HepG2 (cell line): ENCODE measurements at regions not wholly inside any gene's neighbourhood (a gene's known extent, or its start where the extent isn't known, plus 50 kb on each side); places are given as distances from the start of the nearest gene placed in this dataset.

Experiments
- ATAC-seq: fragments of 200-7000 bp; cut with Tn5 transposase; 3 replicates; pipeline ENCODE4 v1.9.1; 2020; ENCODE audit warnings: mild to moderate bottlenecking, moderate library complexity
- BruUV-seq: library from RNA; stranded (reverse); fragments of 400-500 nt; replicated peaks from 2 replicates; lab custom pipeline; 2021; lab: Mats Ljungman, UMichigan
- CTCF ChIA-PET: fragments of 300-600 bp; formaldehyde crosslinking; extraction: SDS; loops from one replicate; lab custom pipeline; 2021; ENCODE audit warnings: low total read pairs, inconsistent platforms, low intra/inter-chr PET ratio; lab: Yijun Ruan, JAX
- POLR2A ChIA-PET: fragments of 350-600 bp; sonication (Branson Sonifier 250); formaldehyde crosslinking; loops from one replicate; lab custom pipeline; 2020; ENCODE audit warnings: antibody characterized with exemption, inconsistent platforms; lab: Yijun Ruan, JAX
- DNase-seq: peaks from one replicate; pipeline ENCODE4 v3.0.0-alpha.2; 2015; ENCODE audit warnings: low spot score
- FAIRE-seq: peaks from 3 replicates; lab custom pipeline; 2011; peaks lifted over from hg19 to GRCh38; lab: Jason Lieb, UNC
- H2AFZ ChIP-seq: one replicate; pipeline ENCODE4 v1.6.1; 2011; ENCODE audit warnings: low read length, inconsistent platforms
- H3K27ac ChIP-seq: fragments of 300-600 bp; 3 replicates; pipeline ENCODE4 v1.8.0; 2011; ENCODE audit warnings: mixed run types, mild to moderate bottlenecking, mixed read lengths, low read length, inconsistent platforms; ENCODE audit not compliant: insufficient read depth; ENCODE audit errors: extremely low read length
- H3K27me3 ChIP-seq, 2 experiments: fragments of 200-600 bp in 1 of 2; 2 replicates in 1 of 2; 3 replicates in 1 of 2; pipeline versions ENCODE4 v1.6.0 to v1.8.0; 2011; ENCODE audit warnings: low read length in 2 of 2, mild to moderate bottlenecking in 2 of 2, moderate library complexity in 2 of 2, inconsistent platforms in 1 of 2; ENCODE audit not compliant: insufficient read depth in 2 of 2, control insufficient read depth in 1 of 2
- H3K36me3 ChIP-seq, 2 experiments: fragments of 200-600 bp in 1 of 2; replicated peaks in 1 of 2; 2 replicates in 1 of 2; 3 replicates in 1 of 2; pipeline versions ENCODE4 v1.5.1 to v1.8.0; 2011; ENCODE audit warnings: low read length in 2 of 2, inconsistent platforms in 1 of 2; ENCODE audit not compliant: insufficient read depth in 2 of 2, control insufficient read depth in 1 of 2
- H3K4me1 ChIP-seq: 2 replicates; pipeline ENCODE4 v1.5.1; 2012; ENCODE audit warnings: low read length, inconsistent platforms; ENCODE audit not compliant: insufficient read depth
- H3K4me2 ChIP-seq: 2 replicates; pipeline ENCODE4 v1.6.0; 2011; ENCODE audit warnings: low read depth, low read length, inconsistent platforms
- H3K4me3 ChIP-seq, 3 experiments: fragments of 200-600 bp in 1 of 3; sonication (generic), shearing (Covaris generic) in 1 of 3; replicated peaks in 1 of 3; 2 replicates each; pipeline ENCODE4 v1.5.1; 2011 to 2016; ENCODE audit warnings: low read length in 3 of 3, inconsistent platforms in 2 of 3, low read depth in 2 of 3, mild to moderate bottlenecking in 2 of 3, control low read depth in 1 of 3, mixed read lengths in 1 of 3; ENCODE audit not compliant: insufficient read depth in 1 of 3
- H3K79me2 ChIP-seq: one replicate; pipeline ENCODE4 v1.6.1; 2011; ENCODE audit warnings: low read length, inconsistent platforms; ENCODE audit not compliant: insufficient read depth
- H3K9ac ChIP-seq: 2 replicates; pipeline ENCODE4 v1.6.0; 2011; ENCODE audit warnings: mild to moderate bottlenecking, low read depth, low read length, inconsistent platforms; ENCODE audit not compliant: insufficient read depth
- H3K9me3 ChIP-seq: 2 replicates; pipeline ENCODE4 v1.5.1; 2012; ENCODE audit warnings: mild to moderate bottlenecking, low read length
- H4K20me1 ChIP-seq: 2 replicates; pipeline ENCODE4 v1.6.0; 2011; ENCODE audit warnings: inconsistent platforms, mild to moderate bottlenecking, low read length, moderate library complexity; ENCODE audit not compliant: insufficient read depth
- CEBPZ ChIP-seq: IDR thresholded peaks from 2 replicates; pipeline ENCODE4 v1.6.1; 2012; ENCODE audit warnings: low read length, improper control_type of control experiment
- CHD4 ChIP-seq: fragments of 200-600 bp; sonication (generic); IDR thresholded peaks from 2 replicates; pipeline ENCODE4 v1.7.0; 2017; ENCODE audit warnings: mild to moderate bottlenecking, low read length, borderline replicate concordance
- HNRNPK ChIP-seq: fragments of 200-400 bp; formaldehyde crosslinking; IDR thresholded peaks from 2 replicates; pipeline ENCODE4 v1.6.1; 2018; ENCODE audit warnings: low read length, low read depth, moderate library complexity, mild to moderate bottlenecking; ENCODE audit not compliant: poor library complexity, severe bottlenecking
- KDM4B ChIP-seq: sonication (generic); formaldehyde crosslinking; IDR thresholded peaks from 2 replicates; pipeline ENCODE4 v1.4.0; 2020; ENCODE audit warnings: missing genetic modification reagents
- MAX ChIP-seq: IDR thresholded peaks from 2 replicates; pipeline ENCODE4 v1.6.1; 2012; ENCODE audit warnings: inconsistent platforms
- NR2F2 ChIP-seq: IDR thresholded peaks from 2 replicates; pipeline ENCODE4 v1.6.1; 2012; ENCODE audit warnings: low read depth, inconsistent platforms, borderline replicate concordance
- SYNCRIP ChIP-seq: fragments of 200-400 bp; formaldehyde crosslinking; IDR thresholded peaks from 2 replicates; pipeline ENCODE4 v1.6.1; 2018; ENCODE audit warnings: mild to moderate bottlenecking, low read depth, low read length; ENCODE audit not compliant: insufficient read depth
- ZFP41 ChIP-seq: sonication (generic); formaldehyde crosslinking; IDR thresholded peaks from 2 replicates; pipeline ENCODE4 v1.4.0; 2020; ENCODE audit warnings: mild to moderate bottlenecking, missing genetic modification reagents, borderline replicate concordance
- ZNF513 ChIP-seq: sonication (generic); formaldehyde crosslinking; conservative IDR thresholded peaks from 2 replicates; pipeline ENCODE4 v1.5.0; 2020; ENCODE audit warnings: missing genetic modification reagents
- ZNF543 ChIP-seq: sonication (generic); formaldehyde crosslinking; IDR thresholded peaks from 2 replicates; pipeline ENCODE4 v1.4.0; 2020; ENCODE audit warnings: mild to moderate bottlenecking, missing genetic modification reagents
- ZNF710 ChIP-seq: sonication (generic); formaldehyde crosslinking; IDR thresholded peaks from 2 replicates; pipeline ENCODE4 v1.5.0; 2020; ENCODE audit warnings: mild to moderate bottlenecking, missing genetic modification reagents, borderline replicate concordance
- ZNF724P ChIP-seq: sonication (generic); formaldehyde crosslinking; IDR thresholded peaks from 2 replicates; pipeline ENCODE4 v1.8.0; 2022; ENCODE audit warnings: missing genetic modification reagents, borderline replicate concordance
- ZNF740 ChIP-seq: sonication (generic); formaldehyde crosslinking; IDR thresholded peaks from 2 replicates; pipeline ENCODE4 v1.4.0; 2020; ENCODE audit warnings: missing genetic modification reagents
- ZNF782 ChIP-seq: sonication (generic); formaldehyde crosslinking; IDR thresholded peaks from 2 replicates; pipeline ENCODE4 v1.4.0; 2020; ENCODE audit warnings: missing genetic modification reagents, mild to moderate bottlenecking, borderline replicate concordance
- WGBS: methylation state at CpG from one replicate; pipeline ENCODE4 v1.1.6; 2017; ENCODE audit warnings: low lambda C conversion rate; 5-methylcytosine and 5-hydroxymethylcytosine counted together
- in situ Hi-C: cut with HindIII; loops from 2 replicates; pipeline ENCODE4 v1.10.0; 2017; ENCODE audit warnings: low pct_unique_long_range_greater_than_20kb; ENCODE audit not compliant: extremely low pct_ligation_motif_present
- intact Hi-C: fragments of 100-400 bp; cut with micrococcal nuclease; formaldehyde crosslinking; loops from one replicate; pipeline ENCODE4 v1.10.0; 2022; ENCODE audit not compliant: unreplicated experiment

GRCh38 chr13:89057862-89058261 is 1386.7 kb downstream of the SLITRK5 start:
- H3K4me3 ChIP-seq, result no peak overlapping the region
- no TSS peak for BruUV-seq
- TF ChIP-seq ZNF782 (no peak), CHD4 (no peak), ZNF543 (CRISPR knock-in tag) (no peak), CEBPZ (no peak), ZNF724P (CRISPR knock-in tag) (no peak), ZNF513 (CRISPR knock-in tag) (no peak), ZNF740 (CRISPR knock-in tag) (no peak), MAX (no peak), KDM4B (CRISPR knock-in tag) (no peak), SYNCRIP (no peak), HNRNPK (no peak), ZFP41 (CRISPR knock-in tag) (no peak), ZNF710 (no peak), NR2F2 (no peak)
- TF ChIP-seq, all 625 proteins: peak for 0
- Histone ChIP-seq H3K4me2 (no peak overlapping the region), H4K20me1 (no peaks in the 10 kb centered on the region), H3K27me3 (no peaks in the 10 kb centered on the region), H2AFZ (no peak overlapping the region), H3K9ac (no peak overlapping the region), H3K36me3 (no peaks in the 10 kb centered on the region), H3K4me1 (peaks cover 7% of the 10 kb centered on the region), H3K9me3 (no peaks in the 10 kb centered on the region), H3K79me2 (no peaks in the 10 kb centered on the region), H3K27ac (no peak overlapping the region)
- ATAC-seq (no peak), FAIRE-seq (no peak), DNase-seq (no peak)
- intact Hi-C loops, result no loop called here
- ChIA-PET POLR2A (no interaction called here), CTCF (no interaction called here)
- in situ Hi-C loops, result loop anchor here (25.0 kb wide), 1 partner anchor 996 kb away; no protein-coding TSS in a partner anchor
- WGBS, result 16% methylated on average over 3 of the region's 3 CpGs
